ENCODE measurements at regions not wholly inside any gene's neighbourhood (a gene's known extent, or its start where the extent isn't known, plus 50 kb on each side); places are given as distances from the start of the nearest gene placed in this dataset.

DNA sequence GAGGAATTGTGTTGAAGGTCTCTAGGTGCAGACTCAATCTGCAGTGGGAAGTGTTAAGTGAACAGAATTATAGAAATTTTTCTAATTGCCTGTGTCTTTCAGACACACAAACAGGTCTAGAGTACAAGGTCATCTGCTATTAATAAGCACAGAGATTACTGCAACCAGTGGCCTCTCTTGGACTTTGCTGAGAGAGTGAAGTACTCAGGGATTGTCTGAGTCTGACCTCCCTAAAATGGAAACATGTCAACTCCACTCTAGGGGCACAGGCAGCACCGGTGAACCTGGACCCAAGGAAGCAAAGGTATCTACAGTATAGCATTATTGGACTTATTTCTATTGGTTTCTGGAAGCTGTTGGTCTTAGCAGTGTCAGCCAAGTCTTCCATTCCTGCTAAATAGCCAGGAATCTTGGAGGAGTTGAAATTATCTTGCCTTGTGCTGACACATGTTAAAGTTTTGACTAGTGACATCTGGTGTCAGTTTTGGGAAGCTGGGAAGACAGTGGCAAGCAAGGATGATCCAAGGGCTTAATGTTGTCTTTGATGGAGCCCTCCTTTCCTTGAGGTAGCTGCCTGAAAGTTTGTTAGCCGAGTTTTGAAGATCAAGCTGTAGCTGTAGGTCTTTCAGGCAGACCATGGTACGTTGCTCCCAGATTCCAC lies 61.1 kb upstream of the NMUR2 start:
- TF ChIP-seq, protein P1, sequence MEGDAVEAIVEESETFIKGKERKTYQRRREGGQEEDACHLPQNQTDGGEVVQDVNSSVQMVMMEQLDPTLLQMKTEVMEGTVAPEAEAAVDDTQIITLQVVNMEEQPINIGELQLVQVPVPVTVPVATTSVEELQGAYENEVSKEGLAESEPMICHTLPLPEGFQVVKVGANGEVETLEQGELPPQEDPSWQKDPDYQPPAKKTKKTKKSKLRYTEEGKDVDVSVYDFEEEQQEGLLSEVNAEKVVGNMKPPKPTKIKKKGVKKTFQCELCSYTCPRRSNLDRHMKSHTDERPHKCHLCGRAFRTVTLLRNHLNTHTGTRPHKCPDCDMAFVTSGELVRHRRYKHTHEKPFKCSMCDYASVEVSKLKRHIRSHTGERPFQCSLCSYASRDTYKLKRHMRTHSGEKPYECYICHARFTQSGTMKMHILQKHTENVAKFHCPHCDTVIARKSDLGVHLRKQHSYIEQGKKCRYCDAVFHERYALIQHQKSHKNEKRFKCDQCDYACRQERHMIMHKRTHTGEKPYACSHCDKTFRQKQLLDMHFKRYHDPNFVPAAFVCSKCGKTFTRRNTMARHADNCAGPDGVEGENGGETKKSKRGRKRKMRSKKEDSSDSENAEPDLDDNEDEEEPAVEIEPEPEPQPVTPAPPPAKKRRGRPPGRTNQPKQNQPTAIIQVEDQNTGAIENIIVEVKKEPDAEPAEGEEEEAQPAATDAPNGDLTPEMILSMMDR (IDR thresholded peaks at IDR 0.05): no peak
- TF ChIP-seq POLR2AphosphoS5 (IDR thresholded peaks at IDR 0.05): no peak
- TF ChIP-seq POLR2A (IDR thresholded peaks at IDR 0.05; ENCODE audit: low read depth): no peak
- no peak for TF ChIP-seq EP300 (IDR thresholded peaks at IDR 0.05)
